T-helper 2 cell treated with Interferon-gamma antibody and Interleukin-4, amounts not matched to agents 100 ng/mL and 5 ng/mL, for 36 hours (primary cell): ENCODE measurements at regions not wholly inside any gene's neighbourhood (a gene's known extent, or its start where the extent isn't known, plus 50 kb on each side); places are given as distances from the start of the nearest gene placed in this dataset.

ENCODE experiments used
- intact Hi-C: fragments of 100-400 bp; cut with micrococcal nuclease; formaldehyde crosslinking; loops from one replicate; pipeline ENCODE4 v1.15.1; 2023

DNA sequence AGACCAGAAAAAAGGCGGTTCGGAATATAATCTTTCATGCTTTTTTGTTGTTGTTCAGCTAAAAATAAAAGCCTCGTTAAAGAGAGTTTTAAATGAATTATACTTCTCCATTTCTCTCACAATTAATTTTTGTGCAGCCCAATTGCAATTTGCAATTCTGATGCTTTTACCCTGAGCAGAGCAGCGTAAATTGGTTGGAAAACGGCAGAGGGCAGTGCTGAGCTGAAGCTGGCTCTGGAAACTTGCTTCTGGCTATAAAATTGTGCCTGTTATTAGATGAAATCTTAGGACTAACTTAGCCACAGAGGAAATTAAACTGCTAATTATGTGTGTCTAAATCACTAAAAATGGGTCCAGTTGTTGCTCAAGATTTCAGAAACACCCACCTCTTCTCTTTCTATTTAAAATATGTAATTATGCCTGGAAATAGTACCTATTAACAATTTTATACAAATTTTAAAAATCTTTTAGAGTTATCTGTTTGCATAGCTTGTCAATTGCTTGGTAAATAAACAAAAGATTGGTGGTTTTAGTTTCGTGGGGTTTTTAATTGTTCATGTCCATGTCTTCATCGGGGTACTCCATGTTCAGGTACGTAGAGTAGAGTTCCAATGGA lies 441.8 kb upstream of the TLE4 start:
- intact Hi-C loops: loop anchor here (5.0 kb wide), 1 partner anchor 817 kb away; no protein-coding TSS in a partner anchor

DNA sequence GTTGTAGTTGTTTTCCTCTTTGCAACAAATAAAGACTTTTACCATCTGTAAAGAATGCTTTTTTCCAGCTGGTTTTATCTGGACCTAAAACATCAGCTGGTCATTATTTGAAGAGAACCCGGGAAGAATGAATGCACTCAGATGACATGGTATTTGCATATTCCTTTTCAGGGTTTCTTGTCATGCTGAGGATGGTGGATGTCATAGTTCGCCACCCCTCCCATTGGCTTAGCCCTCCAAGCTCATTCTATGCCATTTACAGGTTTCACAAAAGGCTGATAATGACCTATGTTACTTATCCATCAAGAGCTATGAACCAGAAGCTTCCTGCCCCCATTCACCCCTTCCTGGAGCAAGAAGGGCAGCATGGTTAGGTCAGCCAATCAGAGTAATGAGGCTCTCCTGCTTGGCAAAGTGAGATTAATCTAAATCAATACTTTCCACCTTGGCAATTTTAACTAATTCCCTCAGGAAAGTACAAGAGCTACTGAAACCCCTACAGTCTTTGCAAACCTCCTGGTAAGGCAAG lies 440.5 kb upstream of the TLE4 start:
- intact Hi-C loops: loop anchor here (5.0 kb wide), 1 partner anchor 816 kb away; no protein-coding TSS in a partner anchor

DNA sequence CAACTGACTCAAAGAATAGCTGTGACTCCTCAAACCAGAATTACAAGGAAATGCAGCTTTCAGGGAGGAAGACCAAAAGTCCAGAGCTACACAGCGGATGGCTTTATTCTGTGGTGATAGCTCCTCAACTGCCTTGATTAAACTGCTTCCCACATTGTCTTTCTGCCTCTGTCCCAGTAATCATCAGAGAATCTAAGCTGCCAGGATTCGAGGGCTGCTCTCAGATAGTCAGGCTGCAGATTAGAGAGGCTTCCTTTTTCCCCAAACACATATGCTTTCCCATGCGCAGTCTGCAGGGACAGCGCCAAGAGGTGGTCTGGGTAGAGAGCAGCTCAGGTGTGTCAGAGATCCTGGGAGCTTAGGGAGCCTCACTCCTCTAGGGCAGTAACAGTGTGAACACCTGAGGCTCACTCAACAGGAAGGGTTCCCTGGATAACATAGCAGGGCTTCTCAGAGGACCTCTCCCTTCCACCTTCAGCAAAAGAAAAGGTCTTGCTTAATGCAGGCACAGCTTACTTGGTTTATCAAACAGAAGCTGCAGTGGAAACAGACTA lies 439.9 kb upstream of the TLE4 start:
- intact Hi-C loops: loop anchor here (5.0 kb wide), 1 partner anchor 815 kb away; no protein-coding TSS in a partner anchor

DNA sequence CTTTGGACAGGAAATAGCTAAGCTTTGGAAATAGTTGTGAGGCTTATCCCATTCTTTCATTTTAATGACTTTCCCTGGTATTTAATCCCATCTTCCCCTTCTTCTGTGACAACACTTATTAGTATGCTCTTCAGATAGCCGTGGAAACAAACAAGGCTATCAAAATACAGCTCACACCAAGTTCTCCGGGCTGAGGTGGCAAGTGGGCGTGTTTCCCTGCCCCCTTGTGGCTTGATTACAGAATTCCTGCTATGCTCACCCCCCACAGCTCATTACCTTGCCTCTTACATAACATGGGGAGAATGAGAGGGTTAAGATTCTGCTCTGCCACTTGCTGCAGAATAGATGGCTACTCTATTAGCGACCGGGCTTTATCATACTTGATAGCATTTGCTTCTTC lies 437.1 kb upstream of the TLE4 start:
- intact Hi-C loops: loop anchor here (5.0 kb wide), 1 partner anchor 813 kb away; no protein-coding TSS in a partner anchor

DNA sequence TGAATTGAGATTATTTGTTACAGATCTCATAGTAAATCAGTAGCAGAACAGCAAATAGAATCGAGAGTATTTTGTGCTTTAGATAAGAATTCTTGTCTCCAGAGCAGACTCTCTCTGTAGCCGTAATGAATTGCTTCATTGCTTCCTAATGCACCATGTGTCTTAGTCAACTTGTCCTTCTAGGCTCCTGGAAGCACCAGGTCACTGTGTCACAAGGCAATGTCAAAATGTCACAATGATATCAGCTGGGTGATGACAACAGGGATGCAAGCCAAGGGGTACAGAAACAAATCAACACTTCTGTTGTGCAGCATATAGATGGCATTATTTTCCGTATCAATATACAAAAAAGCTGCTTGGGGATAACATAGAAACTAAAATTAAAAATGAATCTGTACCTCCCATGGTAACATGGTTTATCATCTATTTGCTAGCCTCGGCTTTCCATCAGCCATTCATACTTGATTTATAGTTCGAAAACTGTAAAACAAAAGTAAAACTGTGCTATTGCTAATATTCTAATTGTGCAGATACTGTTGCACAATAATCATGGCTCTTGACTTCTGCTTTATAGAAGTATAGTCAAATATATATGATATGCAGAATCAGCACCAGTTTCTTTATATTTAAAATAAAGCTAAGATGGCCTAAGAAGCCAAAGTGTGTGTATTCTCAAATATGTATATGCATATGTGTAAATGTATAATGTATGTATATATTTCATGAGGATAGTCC lies 435.9 kb upstream of the TLE4 start:
- intact Hi-C loops: no loop called here

DNA sequence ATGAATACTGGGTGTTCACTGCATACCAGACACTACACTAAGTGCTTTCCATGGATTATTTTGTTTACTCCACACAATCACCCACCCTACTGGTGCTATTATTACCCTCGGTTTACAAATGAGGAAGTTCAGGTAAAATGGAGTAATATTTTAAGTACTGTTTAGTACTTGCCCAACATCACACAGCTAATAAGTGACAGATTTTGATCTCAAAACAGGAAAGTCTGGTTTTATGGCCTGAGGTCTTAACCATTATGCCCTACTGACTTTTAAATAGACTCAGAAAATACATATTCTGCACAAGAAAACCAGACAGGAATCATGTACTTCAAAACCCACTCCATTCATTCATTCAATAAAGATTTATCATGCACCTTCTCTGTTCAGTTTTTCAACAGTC lies 431.0 kb upstream of the TLE4 start:
- intact Hi-C loops: no loop called here

DNA sequence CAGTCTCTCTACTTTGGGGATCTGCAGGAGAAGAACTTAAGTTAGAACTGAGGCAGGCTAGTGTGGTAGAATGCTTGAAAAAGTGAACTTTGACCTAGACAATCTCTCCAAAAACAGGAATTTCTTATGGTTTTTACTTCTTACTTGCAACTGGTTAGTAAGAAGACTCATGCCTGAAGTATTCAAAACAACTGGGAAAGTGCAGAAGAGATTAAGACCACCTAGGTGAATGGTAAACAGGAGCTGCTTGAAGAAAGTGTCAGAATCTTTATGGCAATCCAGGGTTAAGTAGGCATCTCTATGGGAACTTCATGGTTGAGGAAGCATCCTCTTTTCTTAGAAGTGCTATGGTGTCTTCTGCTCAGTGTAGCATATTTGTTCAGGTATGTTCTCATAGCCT lies 428.6 kb upstream of the TLE4 start:
- intact Hi-C loops: no loop called here

DNA sequence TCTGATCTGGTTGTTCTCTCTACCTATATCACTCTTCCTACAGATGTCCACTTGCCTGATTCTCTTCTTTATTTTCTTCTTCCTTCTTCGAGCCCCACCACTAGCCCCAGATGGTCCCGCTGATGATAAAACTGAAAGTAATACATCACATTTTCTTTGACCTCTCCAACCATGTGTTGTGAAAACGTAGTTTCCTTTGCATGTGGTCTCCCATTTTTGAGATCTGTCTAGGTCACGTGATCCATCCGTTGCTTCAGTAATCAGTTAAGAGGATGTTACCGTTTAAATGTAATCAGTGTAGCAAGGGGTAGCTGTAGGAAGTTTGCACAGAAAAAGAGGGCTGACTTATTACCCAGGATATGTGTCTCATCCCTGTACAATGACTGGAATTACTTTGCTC lies 426.3 kb upstream of the TLE4 start:
- intact Hi-C loops: no loop called here

DNA sequence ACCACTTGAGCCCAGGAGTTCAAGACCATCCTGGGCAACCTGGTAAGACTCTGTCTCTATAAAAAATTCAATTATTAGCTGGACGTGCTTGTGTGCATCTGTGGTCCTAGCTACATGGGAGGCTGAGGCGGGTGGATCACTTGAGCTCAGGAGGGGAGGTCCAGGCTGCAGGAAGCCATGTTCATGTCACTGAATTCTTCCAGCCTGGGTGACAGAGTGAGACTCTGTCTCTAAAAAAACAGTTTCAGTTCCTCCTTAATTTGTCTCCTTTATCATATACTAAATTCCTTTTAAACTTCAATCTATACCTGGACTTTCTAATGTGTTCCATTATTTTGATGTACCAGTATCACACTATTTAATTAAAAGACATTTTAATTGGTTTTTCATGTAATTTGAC lies 422.2 kb upstream of the TLE4 start:
- intact Hi-C loops: no loop called here

DNA sequence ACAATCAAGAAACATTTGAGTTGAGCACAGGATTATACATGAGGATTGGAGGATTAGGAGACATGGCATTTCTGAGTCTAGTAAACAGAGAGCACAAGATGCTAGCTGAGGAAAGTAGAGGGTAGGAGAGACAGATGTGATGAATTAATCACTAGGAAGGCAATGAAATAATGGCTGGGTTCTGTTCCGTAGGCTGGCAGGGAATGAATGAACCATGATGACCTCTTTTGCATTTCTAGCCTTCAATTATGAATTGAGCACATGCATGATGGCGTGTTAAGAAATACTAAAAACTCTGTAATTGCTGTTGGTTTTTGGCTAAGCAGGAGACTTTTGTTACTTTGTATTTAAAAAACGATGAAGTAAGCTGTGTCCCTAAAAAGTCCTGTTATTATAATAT lies 420.0 kb upstream of the TLE4 start:
- intact Hi-C loops: no loop called here

DNA sequence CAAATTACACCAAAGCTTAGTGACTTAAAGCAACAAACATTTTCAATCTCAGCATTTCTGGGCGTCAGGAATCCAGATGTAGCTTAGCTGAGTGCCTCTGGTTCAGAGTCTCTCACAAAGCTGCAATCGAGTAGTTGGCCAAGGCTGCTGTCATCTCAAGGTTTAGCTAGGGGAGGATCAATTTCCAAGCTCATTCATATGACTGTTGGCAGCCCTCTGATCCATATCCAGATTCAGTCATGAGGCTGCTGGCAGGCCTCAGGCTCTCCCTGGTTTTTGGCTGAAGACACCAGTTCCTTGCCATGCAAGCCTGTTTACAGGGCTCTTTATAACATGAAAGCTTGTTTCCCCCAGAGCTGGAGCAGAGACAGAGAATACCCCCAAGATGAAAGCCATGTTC lies 419.5 kb upstream of the TLE4 start:
- intact Hi-C loops: no loop called here

DNA sequence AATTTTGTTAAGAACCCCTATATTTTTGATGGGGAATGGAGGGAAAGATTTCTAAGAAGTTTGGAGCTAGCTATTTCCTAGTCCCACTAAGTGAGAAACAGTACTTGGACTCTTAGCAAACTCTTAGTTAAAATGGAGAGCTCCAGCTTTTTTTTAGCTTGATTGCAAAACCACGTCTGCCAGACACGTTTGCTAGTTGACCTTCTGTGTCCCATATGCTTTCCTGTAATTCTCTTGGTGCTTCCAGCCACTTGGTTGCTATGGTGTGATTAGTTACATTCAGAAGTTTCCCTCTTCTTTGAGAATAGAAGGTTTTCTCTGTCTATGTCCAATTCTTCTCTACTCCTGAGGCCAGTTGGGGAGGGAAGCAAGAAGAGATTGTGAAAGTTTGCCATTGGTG lies 417.0 kb upstream of the TLE4 start:
- intact Hi-C loops: no loop called here

DNA sequence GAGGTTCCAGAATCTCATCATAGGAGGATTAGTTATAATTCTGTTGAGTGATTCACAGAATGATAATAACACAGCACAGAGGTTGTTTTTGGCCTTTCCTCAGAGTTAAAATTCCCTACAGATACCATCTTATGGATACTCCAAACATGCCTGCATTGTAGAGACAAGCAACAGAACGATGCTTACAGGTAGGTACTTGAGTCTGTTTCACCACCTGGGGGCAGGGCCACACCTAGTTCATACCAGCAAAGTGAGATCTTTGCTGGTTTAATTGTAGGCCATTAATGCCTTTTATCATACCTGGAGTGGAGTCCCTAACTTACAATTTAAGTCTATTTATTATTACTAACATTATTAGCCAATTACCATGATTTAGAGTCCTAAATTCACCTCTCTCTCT lies 416.5 kb upstream of the TLE4 start:
- intact Hi-C loops: no loop called here

DNA sequence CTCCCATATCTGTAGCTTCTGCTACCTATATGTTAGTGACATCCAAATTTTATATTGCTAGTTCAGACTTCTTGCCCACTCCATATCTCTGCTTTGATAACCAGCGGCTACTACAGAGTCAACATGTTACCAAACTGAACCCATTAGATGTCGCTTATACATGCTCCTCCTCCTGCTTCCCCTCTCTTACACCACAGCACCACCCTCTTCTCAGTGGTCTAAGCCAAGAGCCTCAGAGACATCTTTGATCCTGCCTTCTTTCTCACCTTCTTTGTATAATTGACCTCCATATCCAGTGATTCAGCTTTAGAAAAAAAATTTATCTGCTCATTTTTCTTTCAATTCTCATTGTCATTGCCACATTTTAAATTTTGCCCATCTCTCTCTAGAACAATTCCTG lies 408.2 kb upstream of the TLE4 start:
- intact Hi-C loops: no loop called here

DNA sequence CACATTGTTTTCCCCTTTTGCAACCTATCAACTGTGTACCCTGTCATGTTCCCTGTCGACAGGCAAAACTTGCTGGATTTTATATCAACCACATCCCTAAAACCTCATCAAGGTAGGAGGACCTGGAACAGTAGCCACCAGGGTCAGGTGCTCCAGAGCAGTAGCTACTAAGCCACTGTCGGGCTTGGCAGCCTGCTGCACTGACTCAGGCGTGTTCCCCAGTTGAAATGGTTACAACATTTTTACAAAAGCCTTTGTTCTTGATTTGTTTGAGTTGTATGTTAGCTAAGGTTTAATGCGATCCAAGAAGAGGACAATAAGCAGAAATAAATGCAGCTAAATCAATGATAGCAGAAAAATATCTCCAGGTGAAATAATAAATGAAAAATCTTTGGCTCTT lies 407.4 kb upstream of the TLE4 start:
- intact Hi-C loops: no loop called here

DNA sequence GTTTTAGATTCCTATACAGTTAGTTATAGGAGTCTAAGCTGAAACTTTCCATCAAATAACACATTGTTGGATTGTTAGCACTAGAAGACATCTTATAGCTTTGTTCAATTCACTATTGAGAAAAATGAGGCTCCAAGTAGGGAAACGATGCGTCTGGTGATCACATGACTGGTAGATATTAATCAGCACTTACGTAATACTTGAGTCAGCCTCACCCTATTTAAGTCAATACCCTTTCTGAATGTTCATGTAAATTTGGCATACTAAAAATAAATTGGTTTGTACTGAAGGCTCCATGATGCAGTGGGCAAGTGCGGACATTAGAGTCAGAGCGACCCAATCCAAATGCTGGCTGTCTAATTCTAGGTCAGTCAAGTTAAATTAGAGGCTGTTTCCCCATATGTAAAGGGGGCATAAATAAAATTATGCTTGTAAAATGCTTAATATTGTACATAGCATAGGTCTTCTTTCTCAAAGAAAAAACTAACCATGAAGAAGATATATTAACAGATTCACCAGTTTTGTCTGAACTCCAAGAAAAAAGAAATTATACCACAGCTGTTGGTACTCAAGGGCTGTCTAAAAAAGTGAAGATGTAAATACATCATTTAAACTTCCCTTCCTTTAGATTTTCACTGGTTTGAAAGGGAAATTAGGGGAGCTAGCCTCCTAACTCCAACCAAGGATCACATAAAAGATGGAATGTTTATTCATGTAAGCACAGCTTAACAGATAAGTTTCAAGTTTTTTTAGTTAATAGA lies 406.6 kb upstream of the TLE4 start:
- intact Hi-C loops: no loop called here

DNA sequence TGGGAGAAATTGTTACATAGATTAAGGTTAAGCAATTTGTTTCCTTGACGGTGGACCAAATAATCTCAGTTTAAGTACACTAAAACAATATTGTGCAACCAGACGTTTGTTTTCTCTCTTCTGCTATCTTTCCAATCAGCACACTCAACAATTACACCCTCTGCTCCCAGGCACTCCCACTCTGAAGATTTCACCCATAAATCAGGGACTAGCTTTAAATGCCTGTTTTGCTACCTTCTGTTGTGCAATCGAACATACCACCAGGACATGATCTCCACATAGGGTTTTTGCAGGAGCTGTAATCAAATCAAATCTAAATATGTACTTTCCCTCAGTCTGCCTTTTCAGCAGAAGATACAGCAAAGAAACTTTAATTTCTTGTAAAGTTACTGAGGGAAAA lies 405.8 kb upstream of the TLE4 start:
- intact Hi-C loops: no loop called here

DNA sequence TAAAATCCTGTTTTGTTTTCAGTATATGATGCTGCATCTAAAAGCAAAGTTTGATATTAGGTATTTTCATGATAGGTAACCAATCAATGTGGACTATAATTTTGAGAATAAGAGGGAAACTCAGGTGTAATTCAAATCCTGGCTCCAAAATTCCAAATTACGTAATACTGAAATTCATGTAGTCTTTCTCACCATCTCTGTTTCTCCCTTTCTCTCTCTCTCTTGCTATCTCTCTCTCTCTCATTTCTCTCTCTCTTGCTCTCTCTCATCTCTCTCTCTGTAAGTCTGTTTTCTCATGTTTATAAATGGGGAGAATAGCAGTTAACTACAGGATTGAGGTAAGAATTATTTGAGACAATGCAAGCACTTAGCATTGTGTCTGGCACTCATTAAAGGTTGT lies 401.1 kb upstream of the TLE4 start:
- intact Hi-C loops: no loop called here

DNA sequence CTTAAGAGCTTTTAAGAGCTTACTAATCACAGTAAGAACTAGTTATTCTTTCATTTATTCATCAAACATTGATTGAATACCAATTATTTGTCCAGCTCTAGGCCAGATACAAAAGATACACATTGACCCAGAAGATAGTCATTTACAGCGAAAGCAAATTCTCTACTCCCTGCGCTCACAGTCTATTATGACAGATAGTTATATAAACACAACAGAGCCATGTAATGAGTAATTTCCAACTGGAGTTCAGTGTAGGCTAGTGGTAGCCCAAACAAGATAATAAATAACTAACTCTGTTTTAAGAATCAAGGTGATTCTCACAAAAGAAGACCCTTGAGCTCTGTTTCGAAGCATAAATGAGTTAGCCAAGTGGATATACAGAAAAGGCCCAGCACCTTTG lies 397.8 kb upstream of the TLE4 start:
- intact Hi-C loops: no loop called here

DNA sequence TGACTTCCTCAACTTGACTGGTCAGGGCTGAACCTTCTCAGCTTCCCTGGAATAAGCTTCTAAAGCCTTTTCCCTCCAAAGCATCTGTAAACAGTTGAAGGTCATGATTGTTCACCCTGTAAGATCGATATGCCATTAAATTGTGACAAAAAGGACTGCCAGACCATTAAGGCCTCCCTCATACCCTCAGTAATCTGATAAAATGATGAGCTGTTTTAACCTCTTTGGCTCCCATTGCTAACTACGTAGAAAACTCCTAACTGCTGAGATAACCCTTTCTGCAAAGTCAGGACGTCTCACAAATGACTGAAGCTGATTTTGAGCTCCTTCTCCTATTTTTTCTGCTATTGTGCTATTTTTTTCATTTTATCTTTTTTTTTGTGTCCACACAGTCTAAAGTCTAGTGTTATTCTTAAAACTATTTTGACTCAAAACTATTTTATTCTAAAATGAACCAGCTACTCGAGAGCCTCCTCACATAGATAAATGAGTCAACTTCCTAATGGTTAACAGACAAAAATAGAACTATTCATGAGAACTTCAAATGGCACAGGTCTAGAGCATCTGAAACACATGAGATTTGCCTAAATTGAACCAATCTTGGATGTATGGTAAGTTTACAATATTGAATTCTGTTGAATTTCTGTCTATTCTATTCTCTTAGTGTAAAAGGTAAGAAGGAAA lies 395.6 kb upstream of the TLE4 start:
- intact Hi-C loops: no loop called here

DNA sequence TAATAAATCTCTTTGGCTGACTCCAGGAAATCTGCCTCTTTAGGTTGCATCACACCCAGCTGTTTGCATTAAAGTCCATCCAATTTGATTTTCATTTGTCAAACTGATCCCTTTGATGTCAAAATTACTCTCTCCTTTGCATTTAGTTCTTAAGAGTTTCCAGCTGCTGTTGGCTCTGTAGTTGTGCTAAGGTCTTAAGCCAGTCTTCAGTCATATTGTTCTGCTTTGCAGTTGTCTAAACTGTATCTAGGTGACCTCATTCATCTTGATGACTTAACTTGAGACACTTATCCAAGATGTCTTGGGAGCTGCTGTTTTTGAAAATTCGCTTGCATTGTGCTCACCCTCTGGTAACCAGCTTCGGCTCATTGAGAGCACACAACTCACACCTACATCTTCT lies 386.9 kb upstream of the TLE4 start:
- intact Hi-C loops: no loop called here
